HepG2 (cell line): ENCODE measurements at regions not wholly inside any gene's neighbourhood (a gene's known extent, or its start where the extent isn't known, plus 50 kb on each side); places are given as distances from the start of the nearest gene placed in this dataset.

Experiments used
- ATAC-seq: fragments of 200-7000 bp; cut with Tn5 transposase; 3 replicates; pipeline ENCODE4 v1.9.1; 2020; ENCODE audit warnings: mild to moderate bottlenecking, moderate library complexity
- BruUV-seq: library from RNA; stranded (reverse); fragments of 400-500 nt; replicated peaks from 2 replicates; lab custom pipeline; 2021; lab: Mats Ljungman, UMichigan
- CTCF ChIA-PET: fragments of 300-600 bp; formaldehyde crosslinking; extraction: SDS; loops from one replicate; lab custom pipeline; 2021; ENCODE audit warnings: low total read pairs, inconsistent platforms, low intra/inter-chr PET ratio; lab: Yijun Ruan, JAX
- POLR2A ChIA-PET: fragments of 350-600 bp; sonication (Branson Sonifier 250); formaldehyde crosslinking; loops from one replicate; lab custom pipeline; 2020; ENCODE audit warnings: antibody characterized with exemption, inconsistent platforms; lab: Yijun Ruan, JAX
- DNase-seq: peaks from one replicate; pipeline ENCODE4 v3.0.0-alpha.2; 2015; ENCODE audit warnings: low spot score
- FAIRE-seq: peaks from 3 replicates; lab custom pipeline; 2011; peaks lifted over from hg19 to GRCh38; lab: Jason Lieb, UNC
- H2AFZ ChIP-seq: one replicate; pipeline ENCODE4 v1.6.1; 2011; ENCODE audit warnings: low read length, inconsistent platforms
- H3K27ac ChIP-seq: fragments of 300-600 bp; 3 replicates; pipeline ENCODE4 v1.8.0; 2011; ENCODE audit warnings: mixed run types, mild to moderate bottlenecking, mixed read lengths, low read length, inconsistent platforms; ENCODE audit not compliant: insufficient read depth; ENCODE audit errors: extremely low read length
- H3K27me3 ChIP-seq, 2 experiments: fragments of 200-600 bp in 1 of 2; 2 replicates in 1 of 2; 3 replicates in 1 of 2; pipeline versions ENCODE4 v1.6.0 to v1.8.0; 2011; ENCODE audit warnings: low read length in 2 of 2, mild to moderate bottlenecking in 2 of 2, moderate library complexity in 2 of 2, inconsistent platforms in 1 of 2; ENCODE audit not compliant: insufficient read depth in 2 of 2, control insufficient read depth in 1 of 2
- H3K36me3 ChIP-seq, 2 experiments: fragments of 200-600 bp in 1 of 2; replicated peaks in 1 of 2; 2 replicates in 1 of 2; 3 replicates in 1 of 2; pipeline versions ENCODE4 v1.5.1 to v1.8.0; 2011; ENCODE audit warnings: low read length in 2 of 2, inconsistent platforms in 1 of 2; ENCODE audit not compliant: insufficient read depth in 2 of 2, control insufficient read depth in 1 of 2
- H3K4me1 ChIP-seq: 2 replicates; pipeline ENCODE4 v1.5.1; 2012; ENCODE audit warnings: low read length, inconsistent platforms; ENCODE audit not compliant: insufficient read depth
- H3K4me2 ChIP-seq: 2 replicates; pipeline ENCODE4 v1.6.0; 2011; ENCODE audit warnings: low read depth, low read length, inconsistent platforms
- H3K4me3 ChIP-seq, 3 experiments: fragments of 200-600 bp in 1 of 3; sonication (generic), shearing (Covaris generic) in 1 of 3; replicated peaks in 1 of 3; 2 replicates each; pipeline ENCODE4 v1.5.1; 2011 to 2016; ENCODE audit warnings: low read length in 3 of 3, inconsistent platforms in 2 of 3, low read depth in 2 of 3, mild to moderate bottlenecking in 2 of 3, control low read depth in 1 of 3, mixed read lengths in 1 of 3; ENCODE audit not compliant: insufficient read depth in 1 of 3
- H3K79me2 ChIP-seq: one replicate; pipeline ENCODE4 v1.6.1; 2011; ENCODE audit warnings: low read length, inconsistent platforms; ENCODE audit not compliant: insufficient read depth
- H3K9ac ChIP-seq: 2 replicates; pipeline ENCODE4 v1.6.0; 2011; ENCODE audit warnings: mild to moderate bottlenecking, low read depth, low read length, inconsistent platforms; ENCODE audit not compliant: insufficient read depth
- H3K9me3 ChIP-seq: 2 replicates; pipeline ENCODE4 v1.5.1; 2012; ENCODE audit warnings: mild to moderate bottlenecking, low read length
- H4K20me1 ChIP-seq: 2 replicates; pipeline ENCODE4 v1.6.0; 2011; ENCODE audit warnings: inconsistent platforms, mild to moderate bottlenecking, low read length, moderate library complexity; ENCODE audit not compliant: insufficient read depth
- ASH2L ChIP-seq: fragments of 300-600, 200-600 bp; sonication (generic); IDR thresholded peaks from 2 replicates; pipeline ENCODE4 v1.7.0; 2017; ENCODE audit warnings: low read depth, mild to moderate bottlenecking, moderate library complexity, mixed read lengths, low read length; ENCODE audit not compliant: insufficient read length
- ATRX ChIP-seq: sonication (generic); formaldehyde crosslinking; IDR thresholded peaks from 2 replicates; pipeline ENCODE4 v1.4.0; 2020; ENCODE audit warnings: missing genetic modification reagents, borderline replicate concordance
- CEBPG ChIP-seq: IDR thresholded peaks from 2 replicates; pipeline ENCODE4 v1.6.1; 2016
- EEA1 ChIP-seq: sonication (generic); formaldehyde crosslinking; IDR thresholded peaks from 2 replicates; pipeline ENCODE4 v1.5.1; 2020; ENCODE audit warnings: mild to moderate bottlenecking, missing genetic modification reagents, borderline replicate concordance
- HNRNPL ChIP-seq: fragments of 200-400 bp; formaldehyde crosslinking; IDR thresholded peaks from 2 replicates; pipeline ENCODE4 v1.6.1; 2017; ENCODE audit warnings: mild to moderate bottlenecking, low read depth, low read length
- KMT2A ChIP-seq: sonication (generic); formaldehyde crosslinking; IDR thresholded peaks from 2 replicates; pipeline ENCODE4 v1.4.0; 2020; ENCODE audit warnings: missing genetic modification reagents
- LRRFIP1 ChIP-seq: sonication (generic); formaldehyde crosslinking; conservative IDR thresholded peaks from 2 replicates; pipeline ENCODE4 v1.4.0; 2020; ENCODE audit warnings: missing genetic modification reagents
- NFYC ChIP-seq: IDR thresholded peaks from 2 replicates; pipeline ENCODE4 v1.6.1; 2016; ENCODE audit warnings: missing genetic modification reagents, missing compliant biosample characterization
- REST ChIP-seq, 2 experiments: IDR thresholded peaks; 2 replicates each; pipeline ENCODE4 v1.6.1; 2011 to 2012; ENCODE audit warnings: low read length in 2 of 2, borderline replicate concordance in 1 of 2, low read depth in 1 of 2, mild to moderate bottlenecking in 1 of 2, moderate library complexity in 1 of 2
- RFXANK ChIP-seq: IDR thresholded peaks from 2 replicates; pipeline ENCODE4 v1.6.1; 2016
- ZBTB33 ChIP-seq: sonication (generic); formaldehyde crosslinking; IDR thresholded peaks from 2 replicates; pipeline ENCODE4 v1.4.0; 2020; ENCODE audit warnings: missing genetic modification reagents
- ZFP36L2 ChIP-seq: sonication (generic); formaldehyde crosslinking; IDR thresholded peaks from 2 replicates; pipeline ENCODE4 v1.4.0; 2020; ENCODE audit warnings: missing genetic modification reagents
- ZNF260 ChIP-seq: sonication (generic); formaldehyde crosslinking; IDR thresholded peaks from 2 replicates; pipeline ENCODE4 v1.4.0; 2020; ENCODE audit warnings: missing genetic modification reagents, low read depth, mild to moderate bottlenecking, borderline replicate concordance
- ZNF703 ChIP-seq: sonication (generic); formaldehyde crosslinking; IDR thresholded peaks from 2 replicates; pipeline ENCODE4 v1.5.1; 2020; ENCODE audit warnings: missing genetic modification reagents, mild to moderate bottlenecking, moderate library complexity, borderline replicate concordance
- ZNF713 ChIP-seq: sonication (generic); formaldehyde crosslinking; IDR thresholded peaks from 2 replicates; pipeline ENCODE4 v1.4.0; 2020; ENCODE audit warnings: mild to moderate bottlenecking, missing genetic modification reagents
- ZNF784 ChIP-seq: sonication (generic); formaldehyde crosslinking; IDR thresholded peaks from 2 replicates; pipeline ENCODE4 v1.5.1; 2020; ENCODE audit warnings: missing genetic modification reagents, mild to moderate bottlenecking, borderline replicate concordance
- ZNF850 ChIP-seq: sonication (generic); formaldehyde crosslinking; conservative IDR thresholded peaks from 2 replicates; pipeline ENCODE4 v1.9.0; 2021; ENCODE audit warnings: mild to moderate bottlenecking, missing genetic modification reagents
- WGBS: methylation state at CpG from one replicate; pipeline ENCODE4 v1.1.6; 2017; ENCODE audit warnings: low lambda C conversion rate; 5-methylcytosine and 5-hydroxymethylcytosine counted together
- in situ Hi-C: cut with HindIII; loops from 2 replicates; pipeline ENCODE4 v1.10.0; 2017; ENCODE audit warnings: low pct_unique_long_range_greater_than_20kb; ENCODE audit not compliant: extremely low pct_ligation_motif_present
- intact Hi-C: fragments of 100-400 bp; cut with micrococcal nuclease; formaldehyde crosslinking; loops from one replicate; pipeline ENCODE4 v1.10.0; 2022; ENCODE audit not compliant: unreplicated experiment

GRCh38 chr16:25487888-25488287 lies 203.9 kb upstream of the HS3ST4 start:
- CTCF ChIA-PET, result no interaction called here
- no peak for FAIRE-seq
- Histone ChIP-seq H3K4me3 (no peak overlapping the region), H3K27me3 (no peaks in the 10 kb centered on the region), H3K9ac (no peak overlapping the region), H3K4me2 (no peak overlapping the region), H2AFZ (no peak overlapping the region), H3K9me3 (peaks cover 18% of the 10 kb centered on the region), H4K20me1 (no peaks in the 10 kb centered on the region), H3K79me2 (no peaks in the 10 kb centered on the region), H3K27ac (no peak overlapping the region), H3K4me1 (no peaks in the 10 kb centered on the region), H3K36me3 (no peaks in the 10 kb centered on the region)
- TF ChIP-seq LRRFIP1 (CRISPR knock-in tag) (no peak), RFXANK (CRISPR knock-in tag) (no peak), ZFP36L2 (CRISPR knock-in tag) (no peak), KMT2A (CRISPR knock-in tag) (no peak), CEBPG (CRISPR knock-in tag) (no peak), ZNF703 (CRISPR knock-in tag) (no peak), ZNF713 (CRISPR knock-in tag) (no peak), NFYC (CRISPR knock-in tag) (no peak), ZNF260 (CRISPR knock-in tag) (no peak), ATRX (CRISPR knock-in tag) (no peak), ZBTB33 (no peak), ASH2L (no peak), EEA1 (no peak), ZNF784 (CRISPR knock-in tag) (no peak), HNRNPL (no peak), REST (IDR thresholded peaks at IDR 0.05; ENCODE audit: borderline replicate concordance in 1 of 2, low read depth in 1 of 2, low read length in 2 of 2) (no peak), ZNF850 (CRISPR knock-in tag) (no peak)
- ATAC-seq, result no peak
- intact Hi-C loops (no loop called here), in situ Hi-C loops (no loop called here)
- BruUV-seq, result no TSS peak
- 0% methylated on average over 1 of the region's 1 CpG for WGBS
- POLR2A ChIA-PET, result no interaction called here
- DNase-seq, result no peak
